Activated CD4-positive, alpha-beta T cell treated with anti-CD3 and anti-CD28 coated beads for 36 hours (primary cell): ENCODE measurements at regions not wholly inside any gene's neighbourhood (a gene's known extent, or its start where the extent isn't known, plus 50 kb on each side); places are given as distances from the start of the nearest gene placed in this dataset.
"Not testable (repeated sequence)": the region's sequence is repeated elsewhere in the genome, so short reads cannot be mapped to it uniquely, and the experiment has no call there.

Experiments
- ATAC-seq: fragments of 200-7000 bp; cut with Tn5 transposase; one replicate; pipeline ENCODE4 v1.10.0; 2021; ENCODE audit warnings: mild to moderate bottlenecking, moderate library complexity
- CTCF ChIA-PET: fragments of 350-600 bp; sonication (Branson Sonifier 250); formaldehyde crosslinking; loops from one replicate; lab custom pipeline; 2021; ENCODE audit warnings: antibody characterized with exemption; lab: Charles Lee
- POLR2A ChIA-PET: fragments of 350-600 bp; sonication (Branson Sonifier 250); formaldehyde crosslinking; loops from one replicate; lab custom pipeline; 2021; ENCODE audit warnings: antibody characterized with exemption, inconsistent platforms; lab: Charles Lee
- DNase-seq: peaks from one replicate; pipeline ENCODE4 v3.0.0-alpha.2; 2020
- H3K27ac Mint-ChIP-seq: one replicate; pipeline ENCODE4 v1.8.0; 2021; ENCODE audit warnings: mixed read lengths
- H3K27me3 Mint-ChIP-seq: one replicate; pipeline ENCODE4 v1.8.0; 2021; ENCODE audit warnings: mixed read lengths
- H3K36me3 Mint-ChIP-seq: one replicate; pipeline ENCODE4 v1.8.0; 2021; ENCODE audit warnings: low read depth, mixed read lengths
- H3K4me1 Mint-ChIP-seq: one replicate; pipeline ENCODE4 v1.8.0; 2021; ENCODE audit warnings: mixed read lengths
- H3K4me3 Mint-ChIP-seq: one replicate; pipeline ENCODE4 v1.8.0; 2021; ENCODE audit warnings: mild to moderate bottlenecking, moderate library complexity, mixed read lengths
- H3K9me3 Mint-ChIP-seq: one replicate; pipeline ENCODE4 v1.8.0; 2021; ENCODE audit warnings: low read depth, mixed read lengths
- intact Hi-C, 2 experiments: fragments of 100-400 bp; cut with DNase I in 1 of 2; cut with micrococcal nuclease in 1 of 2; formaldehyde crosslinking; loops; one replicate each; pipeline versions ENCODE4 v1.14.2 to v1.15.1; 2022 to 2024; cut with DNase I, micrococcal nuclease

- ChIA-PET CTCF (no interaction called here), POLR2A (no interaction called here)
- Mint-ChIP-seq H3K36me3 (no peaks in the 10 kb centered on the region), H3K27ac (no peak overlapping the region), H3K4me1 (no peaks in the 10 kb centered on the region), H3K9me3 (peaks cover 5% of the 10 kb centered on the region), H3K4me3 (no peak overlapping the region), H3K27me3 (peaks cover 33% of the 10 kb centered on the region)
- intact Hi-C loops = no loop called here
- ATAC-seq (no peak), DNase-seq (no peak)
Observed at GRCh38 chr7:43044511-43044910, 67.9 kb upstream of the HECW1 start.

DNA sequence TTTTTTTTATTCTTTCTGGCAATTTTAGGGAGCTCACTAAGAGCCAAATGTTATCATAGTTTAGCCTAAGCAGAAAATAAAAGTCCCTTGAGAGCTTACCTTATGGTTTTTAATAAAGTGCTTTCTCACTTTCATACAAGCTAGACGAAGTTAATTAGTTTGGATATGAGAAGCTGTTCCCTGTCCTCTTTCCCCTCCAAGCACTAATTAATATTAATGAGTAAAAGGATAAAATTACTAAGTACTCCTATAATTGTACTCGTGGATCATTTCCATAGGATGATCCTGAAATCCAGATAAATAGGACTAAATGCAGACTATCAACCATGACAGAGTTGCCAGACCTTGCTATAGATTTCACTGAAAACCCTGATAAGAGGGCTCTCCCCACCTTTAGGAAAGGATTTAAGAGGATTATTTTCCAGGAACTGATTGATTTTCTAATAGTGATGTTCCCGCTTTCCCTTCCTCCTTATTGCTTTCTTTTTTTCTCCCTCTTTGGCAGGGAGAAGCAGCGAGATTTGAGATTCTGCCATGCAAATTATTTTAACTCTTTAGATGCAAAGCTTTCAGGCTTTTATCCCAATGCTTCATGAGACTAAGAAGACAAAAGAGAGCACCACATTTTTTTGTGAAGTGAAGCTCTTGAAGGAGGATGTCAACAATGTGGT, 58.3 kb upstream of the HECW1 start:
- ChIA-PET CTCF (no interaction called here), POLR2A (no interaction called here)
- intact Hi-C loops = no loop called here
- no peaks in the 10 kb centered on the region for H3K9me3 Mint-ChIP-seq
- H3K4me3 Mint-ChIP-seq = no peak overlapping the region
- peaks cover 17% of the 10 kb centered on the region for H3K27me3 Mint-ChIP-seq
- no peak for DNase-seq
- H3K36me3 Mint-ChIP-seq = no peaks in the 10 kb centered on the region
- no peaks in the 10 kb centered on the region for H3K4me1 Mint-ChIP-seq
- H3K27ac Mint-ChIP-seq = no peak overlapping the region
- ATAC-seq = no peak

- DNase-seq (no peak), ATAC-seq (no peak)
- Mint-ChIP-seq H3K9me3 (no peaks in the 10 kb centered on the region), H3K27me3 (peaks cover 7% of the 10 kb centered on the region), H3K4me3 (no peak overlapping the region), H3K36me3 (no peaks in the 10 kb centered on the region), H3K27ac (no peak overlapping the region), H3K4me1 (no peaks in the 10 kb centered on the region)
- POLR2A ChIA-PET = no interaction called here
- CTCF ChIA-PET = no interaction called here
- intact Hi-C loops = no loop called here
Observed at GRCh38 chr7:43057141-43057540, 55.3 kb upstream of the HECW1 start.

DNA sequence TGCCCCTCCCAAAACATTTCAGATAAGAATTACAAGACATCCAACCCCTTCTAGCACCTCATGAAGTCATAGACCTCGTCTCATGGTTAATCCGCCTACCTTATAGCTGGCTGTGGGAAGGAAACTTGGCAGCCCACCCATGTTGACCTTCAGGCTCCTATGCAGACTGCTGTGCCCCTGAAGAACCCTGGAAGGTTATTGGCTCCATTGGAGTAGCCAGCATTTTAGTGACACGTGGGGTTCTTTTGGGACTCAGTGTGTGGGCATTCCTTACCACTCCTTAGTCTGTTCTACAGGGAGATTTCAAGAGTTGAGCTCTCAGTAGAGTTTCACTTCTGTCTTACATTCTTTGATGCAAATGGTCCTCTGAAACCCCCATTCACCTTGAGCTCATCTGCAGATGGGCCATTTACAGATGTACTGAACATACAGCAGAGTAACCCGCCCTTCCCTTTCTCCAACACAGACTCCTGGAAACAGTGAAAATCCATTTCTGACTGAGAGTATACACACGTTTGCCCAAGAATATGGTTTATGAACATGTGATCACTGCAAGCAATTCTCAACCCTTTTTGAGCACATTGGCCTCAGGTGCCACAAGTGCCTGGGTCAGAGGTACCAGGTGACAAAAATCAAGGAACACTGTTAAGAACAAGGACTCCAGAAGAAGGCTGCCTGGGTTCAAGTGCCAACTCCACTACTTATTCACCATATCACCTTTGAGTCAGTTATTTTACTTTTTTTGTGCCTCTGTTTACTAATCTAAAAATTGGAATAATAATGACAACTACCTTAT, 54.0 kb upstream of the HECW1 start:
- Mint-ChIP-seq H3K36me3 (no peaks in the 10 kb centered on the region), H3K27ac (no peak overlapping the region), H3K4me3 (no peak overlapping the region), H3K27me3 (peaks cover 7% of the 10 kb centered on the region), H3K9me3 (no peaks in the 10 kb centered on the region), H3K4me1 (no peaks in the 10 kb centered on the region)
- ChIA-PET CTCF (no interaction called here), POLR2A (no interaction called here)
- DNase-seq (no peak), ATAC-seq (no peak)
- intact Hi-C loops = no loop called here

GRCh38 chr7:43059067-43059600, 53.3 kb upstream of the HECW1 start:
- H3K27me3 Mint-ChIP-seq, H3K27ac Mint-ChIP-seq, intact Hi-C loops, H3K4me1 Mint-ChIP-seq, H3K9me3 Mint-ChIP-seq, CTCF ChIA-PET, ATAC-seq, DNase-seq, POLR2A ChIA-PET, H3K36me3 Mint-ChIP-seq, H3K4me3 Mint-ChIP-seq: not testable (repeated sequence)
